ENCODE measurements at regions not wholly inside any gene's neighbourhood (a gene's known extent, or its start where the extent isn't known, plus 50 kb on each side); places are given as distances from the start of the nearest gene placed in this dataset.

DNA sequence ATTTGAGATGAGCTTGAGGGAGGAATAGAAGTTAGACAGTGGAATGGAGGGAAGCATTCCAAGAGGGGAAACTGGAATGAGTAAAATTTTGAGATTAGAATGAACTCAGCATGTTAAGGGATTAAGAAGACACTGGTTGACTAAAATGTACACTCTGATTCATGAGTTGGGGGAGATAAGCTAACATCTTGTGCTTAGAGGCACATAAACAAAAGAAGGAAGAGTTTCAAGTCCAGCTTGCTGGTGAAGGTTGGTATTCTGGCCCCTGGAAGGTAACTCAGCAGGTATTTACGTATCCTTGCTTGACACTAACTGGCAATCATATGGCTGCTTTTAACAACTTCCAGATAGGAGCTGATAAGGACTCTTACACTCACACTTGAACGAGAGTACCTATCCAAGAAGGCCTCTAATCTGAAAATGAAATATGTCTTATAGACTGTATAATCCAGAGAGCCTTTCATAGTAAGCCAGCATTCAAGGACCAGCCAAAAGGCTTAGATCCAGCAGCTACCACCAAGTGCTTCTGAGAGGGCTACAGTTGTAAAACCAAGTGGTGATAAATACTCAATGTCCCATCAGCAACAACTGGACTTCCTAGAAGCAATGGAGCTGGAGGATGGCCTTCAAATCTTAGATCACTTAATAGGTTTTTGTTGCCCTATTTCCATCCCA lies 149.7 kb upstream of the SERP2 start:
- H3K27ac ChIP-seq: peak overlapping the region; percentile 70
- H3K9me3 ChIP-seq: no peaks in the 10 kb centered on the region
- intact Hi-C loops (cut with DNase I): no loop called here
- H3K36me3 ChIP-seq: no peaks in the 10 kb centered on the region
- H3K4me1 ChIP-seq: peaks cover 33% of the 10 kb centered on the region
- ATAC-seq (peak; percentile 76), DNase-seq (no peak)
- TF ChIP-seq, protein P1, sequence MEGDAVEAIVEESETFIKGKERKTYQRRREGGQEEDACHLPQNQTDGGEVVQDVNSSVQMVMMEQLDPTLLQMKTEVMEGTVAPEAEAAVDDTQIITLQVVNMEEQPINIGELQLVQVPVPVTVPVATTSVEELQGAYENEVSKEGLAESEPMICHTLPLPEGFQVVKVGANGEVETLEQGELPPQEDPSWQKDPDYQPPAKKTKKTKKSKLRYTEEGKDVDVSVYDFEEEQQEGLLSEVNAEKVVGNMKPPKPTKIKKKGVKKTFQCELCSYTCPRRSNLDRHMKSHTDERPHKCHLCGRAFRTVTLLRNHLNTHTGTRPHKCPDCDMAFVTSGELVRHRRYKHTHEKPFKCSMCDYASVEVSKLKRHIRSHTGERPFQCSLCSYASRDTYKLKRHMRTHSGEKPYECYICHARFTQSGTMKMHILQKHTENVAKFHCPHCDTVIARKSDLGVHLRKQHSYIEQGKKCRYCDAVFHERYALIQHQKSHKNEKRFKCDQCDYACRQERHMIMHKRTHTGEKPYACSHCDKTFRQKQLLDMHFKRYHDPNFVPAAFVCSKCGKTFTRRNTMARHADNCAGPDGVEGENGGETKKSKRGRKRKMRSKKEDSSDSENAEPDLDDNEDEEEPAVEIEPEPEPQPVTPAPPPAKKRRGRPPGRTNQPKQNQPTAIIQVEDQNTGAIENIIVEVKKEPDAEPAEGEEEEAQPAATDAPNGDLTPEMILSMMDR (IDR thresholded peaks at IDR 0.05): no peak
- H3K27me3 ChIP-seq (ENCODE audit: low read depth): no peaks in the 10 kb centered on the region
- H3K4me3 ChIP-seq: no peak overlapping the region

DNA sequence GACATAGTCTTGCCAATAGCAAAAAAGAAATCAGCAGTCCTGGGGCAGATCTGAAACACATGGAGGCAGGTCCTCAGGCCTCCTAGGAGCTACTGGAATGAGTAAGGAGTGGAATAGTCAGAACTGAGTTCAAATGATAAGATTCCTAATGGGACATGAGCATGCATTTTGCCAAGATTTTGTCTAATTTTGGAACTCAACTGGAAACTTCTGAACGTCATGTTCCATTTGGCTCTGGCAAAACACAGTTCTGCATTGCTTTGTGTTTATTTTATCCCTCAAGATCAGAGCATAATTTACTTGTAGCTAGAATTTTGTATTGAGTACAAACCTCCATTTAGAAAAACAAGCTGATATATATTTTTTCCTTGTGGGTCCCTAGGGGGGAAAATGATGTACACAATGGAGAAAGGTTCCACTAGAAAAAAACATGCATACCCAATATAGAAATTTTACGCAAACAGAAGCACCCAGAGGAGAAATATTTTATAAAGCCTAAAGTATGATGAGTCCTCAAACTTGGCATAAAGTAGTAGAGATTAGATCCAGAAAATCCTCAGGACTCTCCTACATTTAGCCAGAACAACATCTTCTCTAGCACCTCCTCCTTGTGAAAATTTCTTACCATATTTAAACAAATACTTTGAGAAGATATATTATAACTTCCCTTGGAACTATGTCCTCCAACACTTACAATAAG lies 149.0 kb upstream of the SERP2 start:
- H3K27me3 ChIP-seq (ENCODE audit: low read depth): no peaks in the 10 kb centered on the region
- ATAC-seq: peak; percentile 40 to 48
- TF ChIP-seq, protein P1 (IDR thresholded peaks at IDR 0.05): no peak
- no peak overlapping the region for H3K4me3 ChIP-seq
- peak overlapping the region; percentile 70 for H3K27ac ChIP-seq
- DNase-seq: no peak
- peaks cover 26% of the 10 kb centered on the region for H3K4me1 ChIP-seq
- intact Hi-C loops (cut with DNase I): no loop called here
- no peaks in the 10 kb centered on the region for H3K36me3 ChIP-seq
- no peaks in the 10 kb centered on the region for H3K9me3 ChIP-seq

DNA sequence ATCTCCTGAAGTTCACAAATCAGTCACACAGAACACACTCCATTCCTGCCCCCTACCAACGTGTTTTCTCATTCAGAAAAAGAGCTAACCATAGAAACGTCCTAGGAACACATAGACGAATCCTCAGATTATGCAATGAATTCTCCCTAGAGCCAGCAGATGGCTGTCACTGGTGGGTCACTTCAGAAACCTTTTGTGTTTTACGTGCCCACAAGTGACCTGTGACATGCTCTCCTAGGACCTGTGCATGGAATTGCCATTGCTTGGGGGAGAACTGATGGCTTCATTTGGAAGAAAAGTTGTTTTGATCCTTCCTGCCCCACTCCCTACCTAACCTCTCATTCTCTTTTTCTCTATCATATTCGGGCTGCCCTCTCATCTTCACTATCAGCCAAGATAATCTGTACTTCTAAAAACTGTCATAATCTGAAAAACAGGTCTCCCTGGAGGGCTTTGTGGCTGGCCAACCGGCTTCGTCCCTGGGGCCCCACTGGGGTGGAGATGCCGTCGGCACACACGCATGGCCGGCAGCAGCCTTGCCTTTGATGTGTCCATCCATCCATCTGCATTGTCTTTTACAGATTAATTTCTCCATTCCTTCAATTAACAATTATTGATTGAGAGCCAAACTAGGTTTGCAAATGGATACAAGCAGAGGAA lies 144.1 kb upstream of the SERP2 start:
- ATAC-seq: no peak
- Histone ChIP-seq H3K4me1 (peaks cover 20% of the 10 kb centered on the region), H3K9me3 (no peaks in the 10 kb centered on the region), H3K27ac (no peak overlapping the region), H3K27me3 (ENCODE audit: low read depth) (no peaks in the 10 kb centered on the region), H3K4me3 (no peak overlapping the region), H3K36me3 (no peaks in the 10 kb centered on the region)
- intact Hi-C loops (cut with DNase I): loop anchor here (10.0 kb wide), 1 partner anchor 205 kb away; no protein-coding TSS in a partner anchor
- DNase-seq: no peak
- TF ChIP-seq, protein P1 (IDR thresholded peaks at IDR 0.05): no peak

DNA sequence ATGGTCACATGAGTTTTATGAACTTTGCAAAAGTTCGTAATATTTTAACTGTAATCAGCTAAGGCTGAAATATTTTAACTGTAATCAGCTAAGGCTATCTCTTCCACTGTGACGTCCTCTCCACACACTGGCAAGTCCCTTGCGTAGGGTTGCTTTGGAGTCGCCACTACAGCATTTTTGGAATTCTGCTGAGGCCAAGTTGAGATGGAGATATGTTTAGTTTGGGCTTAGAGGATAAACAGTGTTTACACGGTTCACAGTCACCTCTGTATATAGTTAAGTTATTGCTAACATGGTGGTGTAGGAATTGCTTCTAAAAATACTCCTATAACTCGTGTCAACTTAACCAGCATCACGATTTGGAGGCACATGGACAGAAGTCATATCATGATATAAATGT lies 143.6 kb upstream of the SERP2 start:
- H3K36me3 ChIP-seq: no peaks in the 10 kb centered on the region
- intact Hi-C loops (cut with DNase I): loop anchor here (10.0 kb wide), 1 partner anchor 205 kb away; no protein-coding TSS in a partner anchor
- no peak for DNase-seq

DNA sequence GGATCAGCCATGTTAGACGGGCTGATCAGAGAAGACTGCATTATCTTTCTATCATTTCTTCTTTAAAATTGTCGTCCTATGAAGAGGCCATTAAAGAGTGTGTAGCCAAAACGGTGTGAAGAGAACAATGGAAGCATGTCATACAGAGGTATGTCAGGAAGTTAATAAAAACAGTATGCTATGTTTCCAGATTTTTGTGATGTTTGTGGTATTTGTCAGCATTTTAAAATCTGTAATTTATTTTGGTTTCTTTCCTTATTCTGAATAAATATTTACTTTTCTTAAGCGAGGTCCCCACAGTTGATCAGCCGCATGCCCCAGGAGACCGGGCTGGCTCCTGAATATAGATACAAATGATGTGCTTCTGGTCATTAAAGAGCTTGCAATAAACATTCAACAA lies 142.9 kb upstream of the SERP2 start:
- no peak for ATAC-seq

More for the DNA sequence above, 143.6 kb upstream of the SERP2 start:
- Histone ChIP-seq H3K27ac (no peak overlapping the region), H3K9me3 (no peaks in the 10 kb centered on the region), H3K4me3 (no peak overlapping the region), H3K4me1 (peaks cover 20% of the 10 kb centered on the region), H3K27me3 (ENCODE audit: low read depth) (no peaks in the 10 kb centered on the region)
- ATAC-seq: peak in 1 of 2 donors; percentile 31
- TF ChIP-seq, protein P1 (IDR thresholded peaks at IDR 0.05): no peak

More for the DNA sequence above, 142.9 kb upstream of the SERP2 start:
- no peak overlapping the region for H3K27ac ChIP-seq
- no peak for DNase-seq
- no peaks in the 10 kb centered on the region for H3K36me3 ChIP-seq
- H3K9me3 ChIP-seq: no peaks in the 10 kb centered on the region
- no peak overlapping the region for H3K4me3 ChIP-seq
- intact Hi-C loops (cut with DNase I): loop anchor here (10.0 kb wide), 1 partner anchor 204 kb away; no protein-coding TSS in a partner anchor
- no peaks in the 10 kb centered on the region for H3K27me3 ChIP-seq (ENCODE audit: low read depth)
- TF ChIP-seq, protein P1 (IDR thresholded peaks at IDR 0.05): no peak
- H3K4me1 ChIP-seq: peaks cover 24% of the 10 kb centered on the region

Measured in lower lobe of right lung (tissue), 2 donors.